Gastroesophageal sphincter (tissue), 4 donors: ENCODE measurements at regions not wholly inside any gene's neighbourhood (a gene's known extent, or its start where the extent isn't known, plus 50 kb on each side); places are given as distances from the start of the nearest gene placed in this dataset.

Experiments
- ATAC-seq: fragments of 150-250 bp; one replicate; pipeline ENCODE4 v1.9.1; 2016; ENCODE audit warnings: mild to moderate bottlenecking, moderate library complexity
- H3K27ac ChIP-seq, 4 donors: fragments of 200-600 bp; sonication (generic) in 3 of 4; 1 replicate in 3 of 4; 2 replicates in 1 of 4; pipeline ENCODE4 v1.5.1; 2016 to 2019
- H3K27me3 ChIP-seq: fragments of 200-600 bp; sonication (generic); one replicate; pipeline ENCODE4 v1.5.1; 2019
- H3K36me3 ChIP-seq, 2 donors: fragments of 200-600 bp; sonication (generic); one replicate each; pipeline ENCODE4 v1.5.1; 2019; ENCODE audit warnings: control low read depth in 1 of 2
- H3K4me1 ChIP-seq, 3 donors: fragments of 200-600 bp; sonication (generic); 1 replicate in 2 of 3; 2 replicates in 1 of 3; pipeline ENCODE4 v1.5.1; 2016 to 2019; ENCODE audit warnings: control low read depth in 2 of 3
- H3K4me3 ChIP-seq, 2 donors: fragments of 200-600 bp; sonication (generic); one replicate each; pipeline ENCODE4 v1.5.1; 2019; ENCODE audit warnings: mild to moderate bottlenecking in 1 of 2, moderate library complexity in 1 of 2
- H3K9me3 ChIP-seq, 3 donors: fragments of 200-600 bp; sonication (generic); one replicate each; pipeline ENCODE4 v1.5.1; 2017 to 2019; ENCODE audit warnings: control low read depth in 2 of 3
- CTCF ChIP-seq, 4 experiments: fragments of 200-600 bp in 2 of 4; fragments of 450-650 bp in 2 of 4; sonication (generic) in 1 of 4; IDR thresholded peaks; one replicate each; pipeline ENCODE4 v1.5.1; 2017 to 2019; ENCODE audit warnings: antibody characterized with exemption in 4 of 4, mild to moderate bottlenecking in 2 of 4, moderate library complexity in 2 of 4
- EP300 ChIP-seq: sonication (generic); formaldehyde crosslinking; IDR thresholded peaks from one replicate; pipeline ENCODE4 v1.6.1; 2017; ENCODE audit warnings: antibody characterized with exemption, mild to moderate bottlenecking
- POLR2A ChIP-seq, 2 donors: fragments of 450-650 bp; IDR thresholded peaks; one replicate each; pipeline ENCODE4 v1.6.1; 2017; ENCODE audit warnings: antibody characterized with exemption in 2 of 2, mild to moderate bottlenecking in 2 of 2, moderate library complexity in 1 of 2
- POLR2AphosphoS5 ChIP-seq: sonication (generic); formaldehyde crosslinking; IDR thresholded peaks from one replicate; pipeline ENCODE4 v1.6.1; 2017; ENCODE audit warnings: antibody characterized with exemption
- WGBS, 2 donors: methylation state at CpG; one replicate each; pipeline ENCODE4 v1.1.5; 2018; ENCODE audit warnings: low coverage in 1 of 2; 5-methylcytosine and 5-hydroxymethylcytosine counted together

GRCh38 chr16:9503251-9503984, 412.0 kb downstream of the HAPSTR1 start:
- Histone ChIP-seq H3K27me3 (no peaks in the 10 kb centered on the region), H3K27ac (no peak overlapping the region), H3K4me3 (no peak overlapping the region), H3K9me3 (no peaks in the 10 kb centered on the region), H3K36me3 (no peaks in the 10 kb centered on the region), H3K4me1 (no peaks in the 10 kb centered on the region)
- 46 to 53% methylated on average over 3 of the region's 3 CpGs for WGBS, 2 donors
- TF ChIP-seq CTCF (IDR thresholded peaks at IDR 0.05) (no peak), POLR2AphosphoS5 (no peak), EP300 (no peak), POLR2A (IDR thresholded peaks at IDR 0.05) (no peak)
- no peak for ATAC-seq

- Histone ChIP-seq H3K4me1 (no peaks in the 10 kb centered on the region), H3K27me3 (no peaks in the 10 kb centered on the region), H3K9me3 (peaks cover 0 to 10% (median 0%) of the 10 kb centered on the region in 3 donors), H3K27ac (no peak overlapping the region), H3K36me3 (no peaks in the 10 kb centered on the region), H3K4me3 (no peak overlapping the region)
- no peak for TF ChIP-seq POLR2A (IDR thresholded peaks at IDR 0.05)
- TF ChIP-seq POLR2AphosphoS5 = no peak
- TF ChIP-seq EP300 = no peak
- TF ChIP-seq CTCF (IDR thresholded peaks at IDR 0.05) = no peak
- 75 to 87% methylated on average over 3 to 6 of the region's 6 CpGs for WGBS, 2 donors
- no peak for ATAC-seq
Observed at GRCh38 chr16:9508328-9508936, 417.0 kb downstream of the HAPSTR1 start.

- WGBS, 2 donors = 80 to 83% methylated on average over 1 of the region's 2 CpGs
- Histone ChIP-seq H3K9me3 (peaks cover 0 to 11% (median 0%) of the 10 kb centered on the region in 3 donors), H3K4me1 (no peaks in the 10 kb centered on the region), H3K27me3 (no peaks in the 10 kb centered on the region), H3K4me3 (no peak overlapping the region), H3K27ac (no peak overlapping the region), H3K36me3 (no peaks in the 10 kb centered on the region)
- ATAC-seq = no peak
- TF ChIP-seq CTCF (IDR thresholded peaks at IDR 0.05) (no peak), EP300 (no peak), POLR2A (IDR thresholded peaks at IDR 0.05) (no peak), POLR2AphosphoS5 (no peak)
Observed at GRCh38 chr16:9509663-9510062, 418.2 kb downstream of the HAPSTR1 start.

- no peaks in the 10 kb centered on the region for H3K4me1 ChIP-seq
- WGBS, 2 donors = 80 to 91% methylated on average over 6 to 7 of the region's 7 CpGs
- H3K36me3 ChIP-seq = no peaks in the 10 kb centered on the region
- peaks cover 0 to 11% (median 0%) of the 10 kb centered on the region in 3 donors for H3K9me3 ChIP-seq
- H3K27ac ChIP-seq = no peak overlapping the region
- H3K4me3 ChIP-seq = no peak overlapping the region
- TF ChIP-seq POLR2AphosphoS5 (no peak), POLR2A (IDR thresholded peaks at IDR 0.05) (no peak), CTCF (IDR thresholded peaks at IDR 0.05) (no peak), EP300 (no peak)
- no peak for ATAC-seq
- no peaks in the 10 kb centered on the region for H3K27me3 ChIP-seq
Observed at GRCh38 chr16:9511389-9511788, 419.9 kb downstream of the HAPSTR1 start.

- no peak overlapping the region for H3K4me3 ChIP-seq
- TF ChIP-seq POLR2A (IDR thresholded peaks at IDR 0.05) (no peak), CTCF (IDR thresholded peaks at IDR 0.05) (no peak), POLR2AphosphoS5 (no peak), EP300 (no peak)
- H3K4me1 ChIP-seq = peaks cover 0 to 17% (median 0%) of the 10 kb centered on the region in 3 donors
- H3K9me3 ChIP-seq = peaks cover 0 to 11% (median 0%) of the 10 kb centered on the region in 3 donors
- ATAC-seq = no peak
- H3K27me3 ChIP-seq = no peaks in the 10 kb centered on the region
- WGBS, 2 donors = 83 to 89% methylated on average over 3 of the region's 3 CpGs
- no peak overlapping the region for H3K27ac ChIP-seq
- H3K36me3 ChIP-seq = no peaks in the 10 kb centered on the region
Observed at GRCh38 chr16:9516444-9516843, 425.0 kb downstream of the HAPSTR1 start.
